MM.1S (cell line): ENCODE measurements at regions not wholly inside any gene's neighbourhood (a gene's known extent, or its start where the extent isn't known, plus 50 kb on each side); places are given as distances from the start of the nearest gene placed in this dataset.

Experiments used
- DNase-seq: peaks from one replicate; pipeline ENCODE4 v3.0.0-alpha.2; 2015
- H2AFZ ChIP-seq: fragments of 300-600 bp; sonication (generic); 2 replicates; pipeline ENCODE4 v1.6.0; 2016; ENCODE audit warnings: antibody characterized with exemption, low read length
- H3F3A ChIP-seq: fragments of 300-600 bp; sonication (generic); 2 replicates; pipeline ENCODE4 v1.6.1; 2016; ENCODE audit warnings: mild to moderate bottlenecking, antibody characterized with exemption, low read length, moderate library complexity, mixed read lengths; ENCODE audit not compliant: insufficient read depth
- H3K27ac ChIP-seq: fragments of 300-600 bp; sonication (generic); 2 replicates; pipeline ENCODE4 v1.5.1; 2016; ENCODE audit warnings: mild to moderate bottlenecking, low read length
- H3K27me3 ChIP-seq: fragments of 300-600 bp; sonication (generic); replicated peaks from 2 replicates; pipeline ENCODE4 v1.6.0; 2016; ENCODE audit warnings: low read length; ENCODE audit not compliant: insufficient read depth
- H3K36me3 ChIP-seq: fragments of 300-600 bp; sonication (generic); replicated peaks from 2 replicates; pipeline ENCODE4 v1.6.1; 2016; ENCODE audit warnings: mild to moderate bottlenecking, low read length, mixed read lengths; ENCODE audit not compliant: insufficient read depth
- H3K4me1 ChIP-seq: fragments of 300-600 bp; sonication (generic); 2 replicates; pipeline ENCODE4 v1.6.1; 2016; ENCODE audit warnings: low read length, mixed read lengths
- H3K4me2 ChIP-seq: fragments of 300-600 bp; sonication (generic); 2 replicates; pipeline ENCODE4 v1.6.0; 2016; ENCODE audit warnings: low read depth, low read length
- H3K4me3 ChIP-seq: fragments of 300-600 bp; sonication (generic); 2 replicates; pipeline ENCODE4 v1.5.1; 2016; ENCODE audit warnings: low read length, mixed read lengths
- H3K79me2 ChIP-seq: fragments of 300-600 bp; sonication (generic); 2 replicates; pipeline ENCODE4 v1.6.1; 2016; ENCODE audit warnings: mixed run types, low read length, mixed read lengths
- H3K9ac ChIP-seq: fragments of 300-600 bp; sonication (generic); 2 replicates; pipeline ENCODE4 v1.6.1; 2016; ENCODE audit warnings: low read length, mixed read lengths
- H3K9me2 ChIP-seq: fragments of 300-600 bp; sonication (generic); replicated peaks from 2 replicates; pipeline ENCODE4 v1.6.1; 2016; ENCODE audit warnings: mild to moderate bottlenecking, low read length, mixed read lengths; ENCODE audit not compliant: insufficient read depth
- H3K9me3 ChIP-seq: fragments of 300-600 bp; sonication (generic); replicated peaks from 2 replicates; pipeline ENCODE4 v1.6.1; 2016; ENCODE audit warnings: mild to moderate bottlenecking, low read length, mixed read lengths; ENCODE audit not compliant: insufficient read depth
- H4K20me1 ChIP-seq: fragments of 300-600 bp; sonication (generic); 2 replicates; pipeline ENCODE4 v1.6.1; 2016; ENCODE audit warnings: mild to moderate bottlenecking, low read length, moderate library complexity, mixed read lengths; ENCODE audit not compliant: insufficient read depth
- CTCF ChIP-seq: fragments of 300-600 bp; sonication (generic); IDR thresholded peaks from 2 replicates; pipeline ENCODE4 v1.5.1; 2016; ENCODE audit warnings: antibody characterized with exemption, low read length, mixed read lengths
- EZH2 ChIP-seq: fragments of 300-600 bp; sonication (generic); optimal IDR thresholded peaks from 2 replicates; pipeline ENCODE3; 2017; ENCODE audit warnings: low read depth, mild to moderate bottlenecking, antibody characterized with exemption, low read length, mixed read lengths
- EZH2phosphoT487 ChIP-seq: fragments of 300-600 bp; sonication (generic); IDR thresholded peaks from 2 replicates; pipeline ENCODE4 v1.6.1; 2018; ENCODE audit warnings: antibody characterized with exemption, low read length

GRCh38 chr9:2494562-2494961, 127.0 kb upstream of the VLDLR start:
- no peak for DNase-seq

GRCh38 chr9:2495221-2496005, 126.2 kb upstream of the VLDLR start:
- no peaks in the 10 kb centered on the region for H3K36me3 ChIP-seq
- no peaks in the 10 kb centered on the region for H3K9me2 ChIP-seq
- no peaks in the 10 kb centered on the region for H3K4me1 ChIP-seq
- no peak overlapping the region for H3K4me2 ChIP-seq
- H3K9ac ChIP-seq, result no peak overlapping the region
- no peaks in the 10 kb centered on the region for H3F3A ChIP-seq
- no peaks in the 10 kb centered on the region for H4K20me1 ChIP-seq
- no peak for DNase-seq
- no peak overlapping the region for H2AFZ ChIP-seq
- TF ChIP-seq EZH2phosphoT487, result no peak
- no peak for TF ChIP-seq CTCF
- no peak for TF ChIP-seq EZH2
- no peak overlapping the region for H3K27ac ChIP-seq
- H3K9me3 ChIP-seq, result no peaks in the 10 kb centered on the region
- H3K27me3 ChIP-seq, result no peaks in the 10 kb centered on the region
- no peak overlapping the region for H3K4me3 ChIP-seq
- H3K79me2 ChIP-seq, result no peaks in the 10 kb centered on the region

More at GRCh38 chr9:2494562-2494961, 127.0 kb upstream of the VLDLR start:
- no peak overlapping the region for H3K4me2 ChIP-seq
- no peaks in the 10 kb centered on the region for H3K79me2 ChIP-seq
- no peak overlapping the region for H2AFZ ChIP-seq
- TF ChIP-seq EZH2phosphoT487, result no peak
- TF ChIP-seq EZH2, result no peak
- no peak for TF ChIP-seq CTCF
- no peaks in the 10 kb centered on the region for H3F3A ChIP-seq
- no peak overlapping the region for H3K27ac ChIP-seq
- no peaks in the 10 kb centered on the region for H3K9me2 ChIP-seq
- H3K36me3 ChIP-seq, result no peaks in the 10 kb centered on the region
- H3K4me1 ChIP-seq, result no peaks in the 10 kb centered on the region
- H3K27me3 ChIP-seq, result no peaks in the 10 kb centered on the region
- no peaks in the 10 kb centered on the region for H3K9me3 ChIP-seq
- H4K20me1 ChIP-seq, result no peaks in the 10 kb centered on the region
- H3K9ac ChIP-seq, result no peak overlapping the region
- H3K4me3 ChIP-seq, result no peak overlapping the region

- H3K27ac ChIP-seq, result no peak overlapping the region
- H4K20me1 ChIP-seq, result no peaks in the 10 kb centered on the region
- no peaks in the 10 kb centered on the region for H3K27me3 ChIP-seq
- no peaks in the 10 kb centered on the region for H3K9me3 ChIP-seq
- no peak overlapping the region for H3K4me2 ChIP-seq
- TF ChIP-seq EZH2phosphoT487 (no peak), CTCF (no peak), EZH2 (no peak)
- no peaks in the 10 kb centered on the region for H3K4me1 ChIP-seq
- DNase-seq, result no peak
- no peaks in the 10 kb centered on the region for H3K79me2 ChIP-seq
- H3F3A ChIP-seq, result no peaks in the 10 kb centered on the region
- H3K9me2 ChIP-seq, result no peaks in the 10 kb centered on the region
- H2AFZ ChIP-seq, result no peak overlapping the region
- H3K4me3 ChIP-seq, result no peak overlapping the region
- no peaks in the 10 kb centered on the region for H3K36me3 ChIP-seq
- no peak overlapping the region for H3K9ac ChIP-seq
Observed at GRCh38 chr9:2496169-2496568, 125.4 kb upstream of the VLDLR start.
